ENCODE measurements at regions not wholly inside any gene's neighbourhood (a gene's known extent, or its start where the extent isn't known, plus 50 kb on each side); places are given as distances from the start of the nearest gene placed in this dataset.

DNA sequence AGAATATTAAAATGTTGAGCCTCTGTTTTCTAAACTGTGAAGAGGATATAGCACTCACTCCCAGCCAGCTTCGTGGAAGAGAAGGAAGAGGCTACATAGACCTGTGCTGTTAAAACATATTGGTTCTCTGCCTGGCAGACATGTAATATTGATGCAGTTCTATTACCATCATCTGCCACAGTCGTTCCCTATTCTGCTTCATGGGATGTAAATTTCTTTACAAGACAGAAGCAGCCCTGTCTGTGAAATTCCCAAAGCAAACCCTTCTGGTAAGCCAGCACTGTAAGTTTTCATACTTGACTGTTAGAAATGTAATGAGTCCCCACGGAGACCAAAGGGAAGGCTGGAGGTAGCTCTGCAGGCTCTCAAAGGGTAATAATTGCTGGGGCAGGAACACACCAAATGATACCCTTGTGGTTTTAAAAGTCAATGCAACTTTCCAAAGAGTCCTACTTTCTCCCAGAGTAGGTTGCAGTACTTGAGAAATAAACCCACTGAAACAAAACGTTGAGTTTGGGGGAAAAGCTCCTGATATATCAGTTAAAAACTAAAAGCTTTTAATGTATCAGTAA lies 129.9 kb upstream of the HES1 start:
- Mint-ChIP-seq H3K27me3 (ENCODE audit: low read depth) (no peaks in the 10 kb centered on the region), H3K36me3 (no peaks in the 10 kb centered on the region), H3K4me3 (no peak overlapping the region), H3K9me3 (no peaks in the 10 kb centered on the region), H3K4me1 (peaks cover 62% of the 10 kb centered on the region), H3K27ac (no peak overlapping the region)
- no peak for DNase-seq (ENCODE audit: low spot score in 2 of 2, unreplicated experiment in 2 of 2)
- TF ChIP-seq, protein P1, sequence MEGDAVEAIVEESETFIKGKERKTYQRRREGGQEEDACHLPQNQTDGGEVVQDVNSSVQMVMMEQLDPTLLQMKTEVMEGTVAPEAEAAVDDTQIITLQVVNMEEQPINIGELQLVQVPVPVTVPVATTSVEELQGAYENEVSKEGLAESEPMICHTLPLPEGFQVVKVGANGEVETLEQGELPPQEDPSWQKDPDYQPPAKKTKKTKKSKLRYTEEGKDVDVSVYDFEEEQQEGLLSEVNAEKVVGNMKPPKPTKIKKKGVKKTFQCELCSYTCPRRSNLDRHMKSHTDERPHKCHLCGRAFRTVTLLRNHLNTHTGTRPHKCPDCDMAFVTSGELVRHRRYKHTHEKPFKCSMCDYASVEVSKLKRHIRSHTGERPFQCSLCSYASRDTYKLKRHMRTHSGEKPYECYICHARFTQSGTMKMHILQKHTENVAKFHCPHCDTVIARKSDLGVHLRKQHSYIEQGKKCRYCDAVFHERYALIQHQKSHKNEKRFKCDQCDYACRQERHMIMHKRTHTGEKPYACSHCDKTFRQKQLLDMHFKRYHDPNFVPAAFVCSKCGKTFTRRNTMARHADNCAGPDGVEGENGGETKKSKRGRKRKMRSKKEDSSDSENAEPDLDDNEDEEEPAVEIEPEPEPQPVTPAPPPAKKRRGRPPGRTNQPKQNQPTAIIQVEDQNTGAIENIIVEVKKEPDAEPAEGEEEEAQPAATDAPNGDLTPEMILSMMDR (IDR thresholded peaks at IDR 0.05; ENCODE audit: unreplicated experiment) = no peak

- Mint-ChIP-seq H3K27ac (no peak overlapping the region), H3K9me3 (no peaks in the 10 kb centered on the region), H3K27me3 (ENCODE audit: low read depth) (no peaks in the 10 kb centered on the region), H3K4me1 (peaks cover 54% of the 10 kb centered on the region), H3K36me3 (no peaks in the 10 kb centered on the region), H3K4me3 (no peak overlapping the region)
- TF ChIP-seq, protein P1 (IDR thresholded peaks at IDR 0.05; ENCODE audit: unreplicated experiment) = no peak
- DNase-seq (ENCODE audit: low spot score in 2 of 2, unreplicated experiment in 2 of 2) = no peak
These were observed 128.2 kb upstream of the HES1 start for GRCh38 chr3:194007592-194008337.

DNA sequence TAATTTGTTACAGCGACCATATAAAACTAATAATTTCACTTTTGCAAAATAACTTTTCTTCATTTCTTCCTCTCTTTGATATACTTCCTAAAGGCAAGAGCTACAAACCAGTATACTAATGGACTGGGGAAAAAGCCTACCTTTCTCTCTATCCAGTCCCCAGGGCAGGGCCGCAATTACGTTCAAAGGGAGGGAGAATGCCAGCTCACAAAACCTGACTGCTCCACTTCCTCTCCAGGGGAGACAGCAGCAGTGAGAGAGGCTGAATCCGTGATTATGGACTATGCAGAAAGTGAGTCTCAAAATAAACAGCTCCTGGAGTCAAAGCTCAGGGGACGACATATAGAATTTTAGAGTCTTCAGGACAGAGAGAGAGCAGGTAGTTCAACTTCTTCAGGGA lies 126.9 kb upstream of the HES1 start:
- peaks cover 46% of the 10 kb centered on the region for H3K4me1 Mint-ChIP-seq
- TF ChIP-seq, protein P1 (IDR thresholded peaks at IDR 0.05; ENCODE audit: unreplicated experiment) = no peak
- DNase-seq (ENCODE audit: low spot score in 2 of 2, unreplicated experiment in 2 of 2) = no peak
- H3K4me3 Mint-ChIP-seq = no peak overlapping the region
- H3K9me3 Mint-ChIP-seq = no peaks in the 10 kb centered on the region
- no peaks in the 10 kb centered on the region for H3K36me3 Mint-ChIP-seq
- no peaks in the 10 kb centered on the region for H3K27me3 Mint-ChIP-seq (ENCODE audit: low read depth)
- no peak overlapping the region for H3K27ac Mint-ChIP-seq

- Mint-ChIP-seq H3K9me3 (no peaks in the 10 kb centered on the region), H3K4me1 (peaks cover 38% of the 10 kb centered on the region), H3K4me3 (no peak overlapping the region), H3K27me3 (ENCODE audit: low read depth) (no peaks in the 10 kb centered on the region), H3K27ac (no peak overlapping the region), H3K36me3 (no peaks in the 10 kb centered on the region)
- no peak for DNase-seq (ENCODE audit: low spot score in 2 of 2, unreplicated experiment in 2 of 2)
- TF ChIP-seq, protein P1 (IDR thresholded peaks at IDR 0.05; ENCODE audit: unreplicated experiment) = no peak
These were observed 125.9 kb upstream of the HES1 start for GRCh38 chr3:194009892-194010533.

DNA sequence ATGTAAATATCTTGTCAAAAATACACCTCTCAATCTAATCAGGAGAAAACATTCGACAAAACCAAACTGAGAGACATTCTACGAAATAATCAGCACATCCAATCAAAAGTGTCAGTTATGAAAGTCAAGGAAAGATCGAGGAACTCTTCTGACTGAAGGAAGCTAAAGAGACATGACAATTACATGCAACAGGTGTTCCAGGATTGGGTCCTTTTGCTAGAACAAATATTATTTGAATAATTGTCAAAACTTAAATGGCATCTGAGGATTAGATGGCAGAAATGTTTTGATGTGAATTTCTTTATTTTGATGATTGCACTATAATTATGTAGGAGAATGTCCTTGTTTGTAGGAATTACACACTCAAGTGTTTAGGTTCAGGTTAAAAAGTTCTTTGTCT lies 124.1 kb upstream of the HES1 start:
- H3K27ac Mint-ChIP-seq = no peak overlapping the region
- no peaks in the 10 kb centered on the region for H3K36me3 Mint-ChIP-seq
- no peak for DNase-seq (ENCODE audit: low spot score in 2 of 2, unreplicated experiment in 2 of 2)
- TF ChIP-seq, protein P1 (IDR thresholded peaks at IDR 0.05; ENCODE audit: unreplicated experiment) = no peak
- no peaks in the 10 kb centered on the region for H3K27me3 Mint-ChIP-seq (ENCODE audit: low read depth)
- no peaks in the 10 kb centered on the region for H3K9me3 Mint-ChIP-seq
- peaks cover 25% of the 10 kb centered on the region for H3K4me1 Mint-ChIP-seq
- H3K4me3 Mint-ChIP-seq = no peak overlapping the region
